Endothelial cell of umbilical vein (primary cell): ENCODE measurements at regions not wholly inside any gene's neighbourhood (a gene's known extent, or its start where the extent isn't known, plus 50 kb on each side); places are given as distances from the start of the nearest gene placed in this dataset.

ENCODE experiments used
- BruUV-seq: library from RNA; stranded (reverse); fragments of 400-500 nt; replicated peaks from 2 replicates; lab custom pipeline; 2021; lab: Mats Ljungman, UMichigan
- CTCF ChIA-PET: fragments of 300-600, 350-600 bp; sonication (Branson Sonifier 250); formaldehyde crosslinking; loops from one replicate; lab custom pipeline; 2021; ENCODE audit warnings: antibody characterized with exemption, inconsistent platforms; lab: Charles Lee
- POLR2A ChIA-PET: fragments of 300-600, 350-600 bp; sonication (Branson Sonifier 250); formaldehyde crosslinking; loops from one replicate; lab custom pipeline; 2021; ENCODE audit warnings: antibody characterized with exemption, inconsistent platforms; lab: Charles Lee
- DNase-seq: peaks from one replicate; pipeline ENCODE4 v3.0.0-alpha.2; 2011; ENCODE audit warnings: low read depth, low spot score
- FAIRE-seq: peaks from 2 replicates; lab custom pipeline; 2011; peaks lifted over from hg19 to GRCh38; lab: Jason Lieb, UNC
- H2AFZ ChIP-seq: 2 replicates; pipeline ENCODE4 v1.6.0; 2012; ENCODE audit warnings: low read depth, low read length, control low read depth, inconsistent platforms
- H3K27ac ChIP-seq: 2 replicates; pipeline ENCODE4 v1.5.1; 2011; ENCODE audit warnings: low read depth, mild to moderate bottlenecking, control low read depth, low read length, moderate library complexity; ENCODE audit not compliant: insufficient read depth
- H3K27me3 ChIP-seq, 2 experiments: 2 replicates each; pipeline versions ENCODE4 v1.6.0 to v1.6.1; 2011; ENCODE audit warnings: low read length in 2 of 2, mixed read lengths in 1 of 2; ENCODE audit not compliant: control insufficient read depth in 2 of 2, insufficient read depth in 2 of 2
- H3K36me3 ChIP-seq, 2 experiments: 2 replicates in 1 of 2; 3 replicates in 1 of 2; pipeline ENCODE4 v1.5.1; 2011; ENCODE audit warnings: low read length in 2 of 2, mild to moderate bottlenecking in 1 of 2, moderate library complexity in 1 of 2; ENCODE audit not compliant: control insufficient read depth in 2 of 2, insufficient read depth in 2 of 2; ENCODE audit errors: extremely low read depth in 1 of 2
- H3K4me1 ChIP-seq: 3 replicates; pipeline ENCODE4 v1.5.1; 2011; ENCODE audit warnings: mild to moderate bottlenecking, low read length; ENCODE audit not compliant: control insufficient read depth, insufficient read depth; ENCODE audit errors: extremely low read depth
- H3K4me2 ChIP-seq: 2 replicates; pipeline ENCODE4 v1.6.1; 2011; ENCODE audit warnings: low read length, control low read depth, mixed read lengths; ENCODE audit not compliant: insufficient read depth
- H3K4me3 ChIP-seq, 3 experiments: fragments of 200-600 bp in 1 of 3; sonication (generic), shearing (Covaris generic) in 1 of 3; replicated peaks in 1 of 3; 2 replicates each; pipeline ENCODE4 v1.5.1; 2011 to 2016; ENCODE audit warnings: control low read depth in 3 of 3, low read length in 3 of 3, mild to moderate bottlenecking in 2 of 3, inconsistent platforms in 1 of 3, low read depth in 1 of 3, moderate library complexity in 1 of 3; ENCODE audit not compliant: insufficient read depth in 1 of 3
- H3K79me2 ChIP-seq: 2 replicates; pipeline ENCODE4 v1.6.0; 2012; ENCODE audit warnings: low read length, inconsistent platforms; ENCODE audit not compliant: control insufficient read depth, insufficient read depth
- H3K9ac ChIP-seq: replicated peaks from 2 replicates; pipeline ENCODE3; 2011; ENCODE audit warnings: low read length, control low read depth; ENCODE audit not compliant: insufficient read depth; ENCODE audit errors: extremely low read depth
- H3K9me1 ChIP-seq: replicated peaks from 3 replicates; pipeline ENCODE4 v1.6.0; 2011; ENCODE audit warnings: mild to moderate bottlenecking, low read length; ENCODE audit not compliant: control insufficient read depth, insufficient read depth; ENCODE audit errors: extremely low read depth
- H3K9me3 ChIP-seq: replicated peaks from 2 replicates; pipeline ENCODE4 v1.5.1; 2012; ENCODE audit warnings: low read length, inconsistent platforms; ENCODE audit not compliant: control insufficient read depth, insufficient read depth
- H4K20me1 ChIP-seq: replicated peaks from 2 replicates; pipeline ENCODE3; 2011; ENCODE audit warnings: mild to moderate bottlenecking, low read length; ENCODE audit not compliant: control insufficient read depth, insufficient read depth; ENCODE audit errors: extremely low read depth
- EZH2 ChIP-seq: IDR thresholded peaks from 2 replicates; pipeline ENCODE4 v1.6.1; 2012; ENCODE audit warnings: borderline replicate concordance, low read depth, mild to moderate bottlenecking, moderate library complexity, low read length, inconsistent platforms; ENCODE audit not compliant: severe bottlenecking
- FOS ChIP-seq: IDR thresholded peaks from 2 replicates; pipeline ENCODE4 v1.6.1; 2011; ENCODE audit warnings: mild to moderate bottlenecking, low read length, moderate library complexity, borderline replicate concordance; ENCODE audit not compliant: insufficient read depth
- GATA2 ChIP-seq: IDR thresholded peaks from 2 replicates; pipeline ENCODE4 v1.7.0; 2011; ENCODE audit warnings: low read depth, mild to moderate bottlenecking, moderate library complexity, mixed read lengths, low read length; ENCODE audit not compliant: insufficient read length, insufficient read depth
- JUN ChIP-seq: IDR thresholded peaks from 2 replicates; pipeline ENCODE4 v1.6.1; 2011; ENCODE audit warnings: borderline replicate concordance, low read depth; ENCODE audit not compliant: insufficient read length, insufficient read depth
- MYC ChIP-seq: IDR thresholded peaks from one replicate; pipeline ENCODE4 v1.6.1; 2011; ENCODE audit warnings: mild to moderate bottlenecking, low read depth, low read length
- POLR2A ChIP-seq: IDR thresholded peaks from 2 replicates; pipeline ENCODE4 v1.6.1; 2012; ENCODE audit warnings: low read depth, mild to moderate bottlenecking, control low read depth, low read length
- POLR2AphosphoS5 ChIP-seq: IDR thresholded peaks from 2 replicates; pipeline ENCODE4 v1.6.1; 2012; ENCODE audit warnings: low read depth, mild to moderate bottlenecking, control low read depth, low read length, moderate library complexity; ENCODE audit not compliant: insufficient read depth
- dilution Hi-C: fragments of 300-500 bp; cut with MboI; formaldehyde crosslinking; loops from one replicate; pipeline ENCODE4 v1.15.0; 2019; ENCODE audit warnings: low sequenced_read_pairs; ENCODE audit not compliant: extremely low pct_ligation_motif_present
- intact Hi-C: fragments of 100-400 bp; cut with micrococcal nuclease; formaldehyde crosslinking; loops from one replicate; pipeline ENCODE4 v1.10.0; 2022
- TF ChIP-seq, protein P1 (sequence below), 2 donors: IDR thresholded peaks; 1 replicate in 1 of 2; 2 replicates in 1 of 2; pipeline ENCODE4 v1.5.1; 2011; ENCODE audit warnings: low read length in 2 of 2, mild to moderate bottlenecking in 2 of 2, moderate library complexity in 2 of 2, control low read depth in 1 of 2, inconsistent platforms in 1 of 2, low read depth in 1 of 2; ENCODE audit not compliant: insufficient read depth in 1 of 2; ENCODE audit errors: extremely low read depth in 1 of 2
- TF ChIP-seq, protein P2 (sequence below): IDR thresholded peaks from 2 replicates; pipeline ENCODE4 v1.6.1; 2011; ENCODE audit not compliant: insufficient read depth, insufficient read length

DNA sequence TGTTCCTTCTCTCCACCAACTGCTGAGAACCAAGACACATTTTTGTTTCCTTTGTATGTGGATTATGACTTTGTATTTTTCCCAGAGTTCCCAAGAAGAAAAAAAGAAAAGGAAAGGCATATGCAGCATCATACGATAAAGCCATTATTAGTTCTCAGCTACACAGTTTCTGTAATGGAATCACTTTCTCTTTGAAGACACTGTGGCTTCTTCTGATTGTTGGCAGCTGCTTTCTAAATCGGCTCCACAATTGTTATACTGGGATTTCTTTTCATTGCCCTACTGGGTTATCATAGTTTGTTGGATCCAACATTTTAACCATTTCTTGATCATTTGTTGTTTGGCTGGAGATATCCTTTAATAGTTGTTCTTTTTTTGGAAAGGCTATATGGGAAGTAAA is 89.5 kb upstream of the HIVEP3 start:
- Histone ChIP-seq H3K9me3 (no peaks in the 10 kb centered on the region), H3K9me1 (no peaks in the 10 kb centered on the region), H4K20me1 (no peaks in the 10 kb centered on the region), H3K79me2 (no peaks in the 10 kb centered on the region), H3K4me1 (peaks cover 3% of the 10 kb centered on the region), H3K36me3 (no peaks in the 10 kb centered on the region), H3K27me3 (no peaks in the 10 kb centered on the region), H3K27ac (no peak overlapping the region), H3K4me3 (no peak overlapping the region), H3K9ac (no peak overlapping the region), H3K4me2 (no peak overlapping the region), H2AFZ (no peak overlapping the region)
- dilution Hi-C loops (no loop called here), intact Hi-C loops (no loop called here)
- ChIA-PET POLR2A (no interaction called here), CTCF (no interaction called here)
- no TSS peak for BruUV-seq
- TF ChIP-seq EZH2 (no peak), POLR2AphosphoS5 (no peak), GATA2 (no peak), MYC (no peak), FOS (no peak), JUN (no peak), POLR2A (no peak)
- TF ChIP-seq, protein P1, sequence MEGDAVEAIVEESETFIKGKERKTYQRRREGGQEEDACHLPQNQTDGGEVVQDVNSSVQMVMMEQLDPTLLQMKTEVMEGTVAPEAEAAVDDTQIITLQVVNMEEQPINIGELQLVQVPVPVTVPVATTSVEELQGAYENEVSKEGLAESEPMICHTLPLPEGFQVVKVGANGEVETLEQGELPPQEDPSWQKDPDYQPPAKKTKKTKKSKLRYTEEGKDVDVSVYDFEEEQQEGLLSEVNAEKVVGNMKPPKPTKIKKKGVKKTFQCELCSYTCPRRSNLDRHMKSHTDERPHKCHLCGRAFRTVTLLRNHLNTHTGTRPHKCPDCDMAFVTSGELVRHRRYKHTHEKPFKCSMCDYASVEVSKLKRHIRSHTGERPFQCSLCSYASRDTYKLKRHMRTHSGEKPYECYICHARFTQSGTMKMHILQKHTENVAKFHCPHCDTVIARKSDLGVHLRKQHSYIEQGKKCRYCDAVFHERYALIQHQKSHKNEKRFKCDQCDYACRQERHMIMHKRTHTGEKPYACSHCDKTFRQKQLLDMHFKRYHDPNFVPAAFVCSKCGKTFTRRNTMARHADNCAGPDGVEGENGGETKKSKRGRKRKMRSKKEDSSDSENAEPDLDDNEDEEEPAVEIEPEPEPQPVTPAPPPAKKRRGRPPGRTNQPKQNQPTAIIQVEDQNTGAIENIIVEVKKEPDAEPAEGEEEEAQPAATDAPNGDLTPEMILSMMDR (IDR thresholded peaks at IDR 0.05; ENCODE audit: extremely low read depth in 1 of 2, insufficient read depth in 1 of 2, low read depth in 1 of 2, low read length in 2 of 2) = no peak
- TF ChIP-seq, protein P2, sequence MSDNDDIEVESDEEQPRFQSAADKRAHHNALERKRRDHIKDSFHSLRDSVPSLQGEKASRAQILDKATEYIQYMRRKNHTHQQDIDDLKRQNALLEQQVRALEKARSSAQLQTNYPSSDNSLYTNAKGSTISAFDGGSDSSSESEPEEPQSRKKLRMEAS = no peak
- FAIRE-seq (no peak), DNase-seq (no peak)
